EH (cell line): ENCODE measurements at regions not wholly inside any gene's neighbourhood (a gene's known extent, or its start where the extent isn't known, plus 50 kb on each side); places are given as distances from the start of the nearest gene placed in this dataset.
"Not testable (repeated sequence)": the region's sequence is repeated elsewhere in the genome, so short reads cannot be mapped to it uniquely, and the experiment has no call there.

Experiments
- DNase-seq: peaks from one replicate; pipeline ENCODE4 v3.0.0-alpha.2; 2015; ENCODE audit warnings: low read depth

- peak; percentile 6 for DNase-seq
These were observed 50.0 kb upstream of the RASGRP1 start for GRCh38 chr15:38614621-38615020.

- no peak for DNase-seq
These were observed 53.2 kb upstream of the RASGRP1 start for GRCh38 chr15:38617831-38618230.

GRCh38 chr15:38618242-38618955 lies 53.8 kb upstream of the RASGRP1 start:
- DNase-seq = no peak

- no peak for DNase-seq
These were observed 55.5 kb upstream of the RASGRP1 start for GRCh38 chr15:38620098-38620497.

GRCh38 chr15:38620851-38621594 lies 56.4 kb upstream of the RASGRP1 start:
- DNase-seq = no peak

GRCh38 chr15:38622304-38622703 lies 57.7 kb upstream of the RASGRP1 start:
- DNase-seq = no peak

GRCh38 chr15:38622908-38623307 lies 58.3 kb upstream of the RASGRP1 start:
- no peak for DNase-seq

- DNase-seq = no peak
These were observed 59.1 kb upstream of the RASGRP1 start for GRCh38 chr15:38623744-38624143.

GRCh38 chr15:38624244-38625205 lies 59.9 kb upstream of the RASGRP1 start:
- DNase-seq = no peak

- DNase-seq = no peak
These were observed 61.3 kb upstream of the RASGRP1 start for GRCh38 chr15:38625886-38626285.

GRCh38 chr15:38626443-38627050 lies 61.9 kb upstream of the RASGRP1 start:
- DNase-seq = no peak

GRCh38 chr15:38627689-38628277 lies 63.2 kb upstream of the RASGRP1 start:
- DNase-seq = no peak

GRCh38 chr15:38631119-38632075 lies 66.8 kb upstream of the RASGRP1 start:
- no peak for DNase-seq

GRCh38 chr15:38635170-38635569 lies 70.6 kb upstream of the RASGRP1 start:
- no peak for DNase-seq

GRCh38 chr15:38636597-38636996 lies 72.0 kb upstream of the RASGRP1 start:
- DNase-seq = no peak

GRCh38 chr15:38638126-38638525 lies 73.5 kb upstream of the RASGRP1 start:
- no peak for DNase-seq

GRCh38 chr15:38638811-38639210 lies 74.2 kb upstream of the RASGRP1 start:
- no peak for DNase-seq

- no peak for DNase-seq
These were observed 78.2 kb upstream of the RASGRP1 start for GRCh38 chr15:38642689-38643270.

GRCh38 chr15:38644353-38644752 lies 79.7 kb upstream of the RASGRP1 start:
- not testable (repeated sequence) for DNase-seq

GRCh38 chr15:38646716-38647115 lies 82.1 kb upstream of the RASGRP1 start:
- no peak for DNase-seq
